Body of pancreas (tissue), 4 donors: ENCODE measurements at regions not wholly inside any gene's neighbourhood (a gene's known extent, or its start where the extent isn't known, plus 50 kb on each side); places are given as distances from the start of the nearest gene placed in this dataset.

Experiments used
- ATAC-seq: fragments of 150-250 bp; one replicate; pipeline ENCODE4 v1.9.1; 2016
- DNase-seq, 4 donors: peaks; one replicate each; pipeline ENCODE4 v3.0.0-alpha.2; 2019
- H3K27ac ChIP-seq, 4 donors: fragments of 200-600 bp; sonication (generic); 1 replicate in 3 of 4; 2 replicates in 1 of 4; pipeline versions ENCODE4 v1.5.1 to v1.6.1; 2016 to 2019; ENCODE audit warnings: mild to moderate bottlenecking in 1 of 4, mixed read lengths in 1 of 4, moderate library complexity in 1 of 4
- H3K27me3 ChIP-seq, 2 donors: fragments of 200-600 bp; sonication (generic); one replicate each; pipeline ENCODE4 v1.6.0; 2016; ENCODE audit warnings: mild to moderate bottlenecking in 1 of 2
- H3K36me3 ChIP-seq, 2 donors: fragments of 200-600 bp; sonication (generic); replicated peaks in 1 of 2; 2 replicates each; pipeline ENCODE4 v1.5.1; 2016; ENCODE audit warnings: low read depth in 2 of 2; ENCODE audit not compliant: insufficient read depth in 1 of 2
- H3K4me1 ChIP-seq: fragments of 200-600 bp; sonication (generic); one replicate; pipeline ENCODE4 v1.6.0; 2016
- H3K4me3 ChIP-seq, 2 donors: fragments of 200-600 bp; sonication (generic); 1 replicate in 1 of 2; 2 replicates in 1 of 2; pipeline ENCODE4 v1.5.1; 2016 to 2019
- H3K9me3 ChIP-seq, 3 donors: fragments of 200-600 bp; sonication (generic); 1 replicate in 2 of 3; 2 replicates in 1 of 3; pipeline ENCODE4 v1.5.1; 2016
- POLR2A ChIP-seq, 3 donors: fragments of 450-650 bp; IDR thresholded peaks; one replicate each; pipeline ENCODE4 v1.6.1; 2016; ENCODE audit warnings: antibody characterized with exemption in 3 of 3, mild to moderate bottlenecking in 2 of 3
- WGBS, 2 donors: methylation state at CpG; one replicate each; pipeline ENCODE4 v1.1.5; 2017; 5-methylcytosine and 5-hydroxymethylcytosine counted together
- intact Hi-C: fragments of 100-400 bp; cut with DNase I; formaldehyde crosslinking; loops from one replicate; pipeline ENCODE4 v1.15.1; 2023
- TF ChIP-seq, protein P1 (sequence below), 7 experiments: fragments of 450-650 bp in 4 of 7; fragments of 200-600 bp in 3 of 7; sonication (generic) in 3 of 7; IDR thresholded peaks; one replicate each; pipeline ENCODE4 v1.5.1; 2016 to 2019; ENCODE audit warnings: antibody characterized with exemption in 7 of 7

DNA sequence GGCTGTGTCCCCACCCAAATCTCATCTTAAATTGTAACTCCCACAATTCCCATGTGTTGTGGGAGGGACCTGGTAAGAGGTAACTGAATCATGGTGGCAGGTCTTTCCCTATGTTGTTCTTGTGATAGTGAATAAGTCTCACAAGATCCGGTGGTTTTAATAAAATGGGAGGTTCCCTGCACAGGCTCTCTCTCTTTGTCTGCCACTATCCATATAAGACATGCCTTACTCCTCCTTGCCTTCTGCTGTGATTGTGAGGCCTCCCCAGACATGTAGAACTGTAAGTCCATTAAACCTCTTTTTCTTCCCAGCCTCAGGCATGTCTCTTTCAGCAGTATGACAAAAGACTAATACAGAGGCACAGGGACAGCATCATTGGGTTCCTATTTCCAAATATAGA, 381.2 kb downstream of the SFMBT2 start:
- Histone ChIP-seq H3K27ac (no peak overlapping the region), H3K4me3 (no peak overlapping the region), H3K9me3 (no peaks in the 10 kb centered on the region), H3K4me1 (no peaks in the 10 kb centered on the region), H3K27me3 (no peaks in the 10 kb centered on the region), H3K36me3 (no peaks in the 10 kb centered on the region)
- intact Hi-C loops = no loop called here
- TF ChIP-seq, protein P1, sequence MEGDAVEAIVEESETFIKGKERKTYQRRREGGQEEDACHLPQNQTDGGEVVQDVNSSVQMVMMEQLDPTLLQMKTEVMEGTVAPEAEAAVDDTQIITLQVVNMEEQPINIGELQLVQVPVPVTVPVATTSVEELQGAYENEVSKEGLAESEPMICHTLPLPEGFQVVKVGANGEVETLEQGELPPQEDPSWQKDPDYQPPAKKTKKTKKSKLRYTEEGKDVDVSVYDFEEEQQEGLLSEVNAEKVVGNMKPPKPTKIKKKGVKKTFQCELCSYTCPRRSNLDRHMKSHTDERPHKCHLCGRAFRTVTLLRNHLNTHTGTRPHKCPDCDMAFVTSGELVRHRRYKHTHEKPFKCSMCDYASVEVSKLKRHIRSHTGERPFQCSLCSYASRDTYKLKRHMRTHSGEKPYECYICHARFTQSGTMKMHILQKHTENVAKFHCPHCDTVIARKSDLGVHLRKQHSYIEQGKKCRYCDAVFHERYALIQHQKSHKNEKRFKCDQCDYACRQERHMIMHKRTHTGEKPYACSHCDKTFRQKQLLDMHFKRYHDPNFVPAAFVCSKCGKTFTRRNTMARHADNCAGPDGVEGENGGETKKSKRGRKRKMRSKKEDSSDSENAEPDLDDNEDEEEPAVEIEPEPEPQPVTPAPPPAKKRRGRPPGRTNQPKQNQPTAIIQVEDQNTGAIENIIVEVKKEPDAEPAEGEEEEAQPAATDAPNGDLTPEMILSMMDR (IDR thresholded peaks at IDR 0.05) = no peak
- TF ChIP-seq POLR2A (IDR thresholded peaks at IDR 0.05) = no peak
- WGBS, 2 donors = 37 to 71% methylated on average over 1 of the region's 1 CpG
- no peak for DNase-seq
- ATAC-seq = no peak

DNA sequence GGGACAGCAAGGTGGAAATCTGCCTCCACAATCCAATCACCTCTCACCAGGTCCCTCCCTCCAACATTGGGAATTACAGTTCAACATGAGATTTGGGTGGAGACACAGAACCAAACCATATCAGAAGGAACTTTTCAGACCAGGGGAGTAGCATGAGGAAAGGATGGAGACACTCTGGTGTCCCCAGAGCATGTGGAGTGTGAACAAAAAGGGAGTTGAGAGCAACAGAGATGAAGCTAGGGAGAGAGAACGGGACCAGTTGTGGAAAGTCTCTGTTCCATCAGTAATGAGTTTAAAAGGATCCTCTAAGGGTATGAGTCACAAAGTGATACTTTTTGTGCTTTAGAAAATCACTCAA, 382.0 kb downstream of the SFMBT2 start:
- DNase-seq (no peak), ATAC-seq (no peak)
- H3K4me3 ChIP-seq = no peak overlapping the region
- H3K27ac ChIP-seq = no peak overlapping the region
- no peaks in the 10 kb centered on the region for H3K9me3 ChIP-seq
- TF ChIP-seq, protein P1 (IDR thresholded peaks at IDR 0.05) = no peak
- TF ChIP-seq POLR2A (IDR thresholded peaks at IDR 0.05) = no peak
- H3K36me3 ChIP-seq = no peaks in the 10 kb centered on the region
- WGBS, 2 donors = 56 to 68% methylated on average over 1 of the region's 1 CpG
- H3K27me3 ChIP-seq = no peaks in the 10 kb centered on the region
- intact Hi-C loops = no loop called here
- H3K4me1 ChIP-seq = no peaks in the 10 kb centered on the region

DNA sequence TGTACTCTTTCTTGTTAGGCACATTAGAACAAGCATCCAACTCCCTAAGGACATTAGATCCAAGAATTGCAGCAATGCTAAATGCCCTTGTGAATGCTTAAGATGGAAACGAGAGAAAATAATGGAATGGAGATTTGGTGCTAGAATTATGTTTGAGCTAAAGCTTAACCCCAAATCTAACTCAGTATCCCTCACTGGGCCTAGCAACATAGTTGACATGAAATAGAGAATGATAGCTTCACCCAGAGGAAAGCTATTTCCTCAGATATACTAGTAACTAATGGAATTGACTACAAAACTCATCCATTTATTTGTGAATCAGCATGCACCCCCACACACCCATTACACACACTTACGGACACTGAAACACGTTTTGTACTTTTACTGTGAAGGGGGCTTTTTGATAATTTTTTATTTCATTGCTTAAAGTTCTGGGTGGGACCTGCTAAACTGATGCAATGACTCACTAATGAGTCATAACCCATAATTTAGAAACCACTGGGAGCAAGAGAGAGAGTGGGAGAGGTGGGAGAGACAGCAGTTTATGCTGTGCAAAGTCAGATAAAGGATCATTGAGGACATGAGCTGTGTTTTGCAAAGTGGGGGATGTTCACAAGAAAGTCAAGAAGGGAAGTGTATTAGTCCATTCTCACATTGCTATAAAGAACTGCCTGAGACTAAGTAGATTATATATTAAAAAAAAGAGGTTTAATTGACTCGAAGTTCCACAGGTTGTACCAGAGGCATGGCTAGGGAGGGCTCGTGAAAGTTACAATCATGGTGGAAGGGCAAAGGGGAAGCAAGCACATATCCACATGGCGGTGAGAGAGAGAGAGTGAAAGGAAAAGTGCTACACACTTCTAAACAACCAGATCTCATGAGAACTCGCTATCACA, 382.7 kb downstream of the SFMBT2 start:
- Histone ChIP-seq H3K9me3 (no peaks in the 10 kb centered on the region), H3K4me3 (no peak overlapping the region), H3K27ac (no peak overlapping the region), H3K4me1 (no peaks in the 10 kb centered on the region), H3K36me3 (no peaks in the 10 kb centered on the region), H3K27me3 (no peaks in the 10 kb centered on the region)
- ATAC-seq (no peak), DNase-seq (no peak)
- TF ChIP-seq, protein P1 (IDR thresholded peaks at IDR 0.05) = no peak
- TF ChIP-seq POLR2A (IDR thresholded peaks at IDR 0.05) = no peak
- intact Hi-C loops = no loop called here
- WGBS, 2 donors = 52 to 63% methylated on average over 7 of the region's 7 CpGs

GRCh38 chr10:7027237-7027912, 383.5 kb downstream of the SFMBT2 start:
- TF ChIP-seq, protein P1 (IDR thresholded peaks at IDR 0.05) = no peak
- no peak for TF ChIP-seq POLR2A (IDR thresholded peaks at IDR 0.05)
- no peak for ATAC-seq
- WGBS, 2 donors = 56 to 58% methylated on average over 4 of the region's 4 CpGs

More at GRCh38 chr10:7027237-7027912, 383.5 kb downstream of the SFMBT2 start:
- Histone ChIP-seq H3K27me3 (no peaks in the 10 kb centered on the region), H3K4me3 (no peak overlapping the region), H3K36me3 (no peaks in the 10 kb centered on the region), H3K4me1 (no peaks in the 10 kb centered on the region), H3K27ac (no peak overlapping the region), H3K9me3 (no peaks in the 10 kb centered on the region)
- intact Hi-C loops = no loop called here
- DNase-seq = no peak
